NCI-H226 (cell line): ENCODE measurements at regions not wholly inside any gene's neighbourhood (a gene's known extent, or its start where the extent isn't known, plus 50 kb on each side); places are given as distances from the start of the nearest gene placed in this dataset.
"Not testable (repeated sequence)": the region's sequence is repeated elsewhere in the genome, so short reads cannot be mapped to it uniquely, and the experiment has no call there.

ENCODE experiments used
- DNase-seq: peaks from one replicate; pipeline ENCODE4 v3.0.0-alpha.2; 2015

DNA sequence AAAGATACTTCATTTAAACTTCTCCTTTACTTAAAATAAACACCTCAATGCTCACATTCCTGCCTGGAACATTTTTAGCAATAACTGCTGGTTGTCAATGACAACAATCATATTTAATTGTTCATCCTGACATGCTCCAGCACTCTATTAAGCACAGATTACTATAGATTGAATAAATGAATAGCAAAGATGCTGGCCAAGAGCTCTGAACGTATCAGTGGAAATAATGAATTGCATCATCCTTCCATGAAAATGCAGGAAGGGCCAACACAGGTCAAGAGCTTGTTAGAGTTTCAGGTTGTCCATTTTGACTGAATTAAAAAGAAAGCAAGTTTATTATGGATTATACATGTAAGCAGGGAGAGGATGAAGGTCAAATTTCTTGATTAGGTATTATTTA lies 994.0 kb downstream of the TSN start:
- DNase-seq: no peak

DNA sequence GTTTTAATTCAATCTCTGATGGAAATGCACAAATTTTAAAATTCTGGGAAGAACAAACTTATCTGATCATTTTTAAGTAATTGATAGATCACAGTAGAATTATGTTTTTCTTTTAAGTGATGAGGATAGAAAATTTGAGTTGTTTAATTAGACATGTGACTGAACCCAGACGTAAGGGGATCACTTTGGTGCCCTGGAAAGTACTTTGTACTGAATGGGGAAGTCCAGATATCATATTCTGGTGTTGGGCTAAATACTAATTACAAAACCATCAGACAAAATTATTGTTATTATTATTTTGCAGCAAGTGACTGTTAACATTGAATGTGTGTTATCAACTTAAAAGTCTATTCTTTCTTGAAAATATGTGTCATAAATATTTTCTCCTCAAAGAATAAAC lies 994.6 kb downstream of the TSN start:
- no peak for DNase-seq

DNA sequence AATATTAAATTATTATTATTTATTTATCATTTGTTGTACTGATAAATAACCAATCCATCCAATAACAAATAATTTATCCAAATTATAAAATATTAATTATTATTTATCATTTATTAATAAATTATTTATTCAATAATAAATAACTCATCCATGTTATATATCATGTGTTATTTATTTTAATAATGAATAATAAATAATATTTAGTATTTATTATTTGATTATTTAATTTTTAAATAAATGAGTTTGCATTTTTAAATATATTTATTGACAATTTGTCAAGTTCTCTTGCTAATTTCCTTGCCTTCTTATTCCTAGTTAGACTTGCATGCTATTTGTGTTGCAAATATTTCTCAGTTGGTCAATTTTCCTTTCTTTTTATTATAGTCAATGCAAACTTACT lies 995.4 kb downstream of the TSN start:
- no peak for DNase-seq

DNA sequence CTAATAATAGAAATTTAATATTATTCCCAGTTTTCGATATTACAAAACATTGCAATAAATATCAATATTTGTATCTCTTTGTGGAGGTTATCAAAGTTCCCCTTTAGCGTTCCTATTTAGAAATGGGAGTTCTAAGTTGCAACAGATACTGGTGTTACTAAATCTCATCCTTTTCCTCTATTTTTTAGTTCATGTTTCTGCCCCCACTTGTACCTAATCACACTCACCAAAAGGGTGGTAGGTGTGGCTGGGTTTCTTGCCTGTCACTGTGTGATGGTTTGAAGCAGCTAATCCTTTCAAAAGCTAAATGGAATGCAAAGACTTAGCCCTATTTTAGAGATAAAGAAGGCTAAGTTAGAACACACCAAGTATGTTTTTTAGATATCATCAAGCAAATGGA lies 997.9 kb downstream of the TSN start:
- DNase-seq: no peak

DNA sequence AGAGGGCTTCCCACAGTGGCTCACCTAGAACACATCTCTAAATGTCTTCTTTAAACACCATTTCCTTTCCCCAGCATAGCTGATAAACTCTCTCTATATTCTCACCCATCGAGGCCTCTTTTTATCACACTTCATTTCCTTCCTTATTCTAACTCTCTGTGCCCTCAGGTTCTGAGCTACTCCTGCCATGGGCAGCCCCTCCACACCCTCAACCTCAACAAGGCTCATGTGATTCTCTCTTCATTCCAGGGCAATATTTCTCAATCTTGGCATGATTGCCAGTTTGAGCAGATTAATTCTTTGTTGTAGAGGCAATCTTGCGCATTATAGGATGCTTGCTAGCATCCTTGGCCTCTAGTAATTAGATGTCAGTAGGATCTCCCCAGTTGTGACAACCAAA lies 999.1 kb downstream of the TSN start:
- no peak for DNase-seq

DNA sequence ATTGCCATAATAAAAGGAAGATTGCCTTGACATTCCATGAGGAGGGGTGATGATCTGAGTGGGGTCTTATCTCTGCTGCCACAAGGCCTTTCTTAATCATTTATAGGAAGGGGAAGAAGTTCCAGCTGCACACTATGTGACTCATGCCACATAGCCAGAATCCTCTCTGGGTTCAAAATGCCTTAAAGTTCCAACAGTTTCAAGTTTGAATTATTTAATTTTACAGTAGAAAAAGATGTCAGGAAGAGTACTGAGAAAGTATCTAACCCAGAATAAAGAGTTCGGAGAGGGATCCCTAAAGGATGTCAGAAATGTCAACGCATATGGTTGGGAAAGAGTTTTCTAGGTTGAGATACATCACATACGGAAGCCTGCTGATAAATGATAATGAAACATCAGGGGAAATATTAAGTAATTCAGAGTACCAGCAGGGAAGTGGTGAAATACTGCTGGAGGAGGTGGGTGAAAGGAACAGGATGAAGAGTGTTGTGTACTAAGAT lies 999.9 kb downstream of the TSN start:
- no peak for DNase-seq

DNA sequence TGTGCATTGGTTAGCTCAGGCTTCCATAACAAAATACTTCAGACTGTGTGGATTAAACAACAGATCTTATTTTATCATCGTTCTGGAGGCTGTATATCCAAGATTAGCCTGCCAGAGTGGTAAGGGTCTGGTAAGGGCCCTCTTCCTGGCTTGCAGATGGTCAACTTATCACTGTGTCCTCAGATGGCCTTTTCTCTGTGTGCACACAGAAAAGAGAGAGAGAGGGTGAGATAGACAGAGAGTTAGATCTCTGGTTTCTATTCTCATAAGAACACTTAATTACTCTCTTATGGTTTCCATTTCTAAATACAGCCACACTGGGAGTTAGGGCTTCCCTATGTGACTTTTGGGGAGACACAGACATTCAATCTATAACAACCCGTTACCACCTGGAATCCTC lies 1003.5 kb downstream of the TSN start:
- no peak for DNase-seq

DNA sequence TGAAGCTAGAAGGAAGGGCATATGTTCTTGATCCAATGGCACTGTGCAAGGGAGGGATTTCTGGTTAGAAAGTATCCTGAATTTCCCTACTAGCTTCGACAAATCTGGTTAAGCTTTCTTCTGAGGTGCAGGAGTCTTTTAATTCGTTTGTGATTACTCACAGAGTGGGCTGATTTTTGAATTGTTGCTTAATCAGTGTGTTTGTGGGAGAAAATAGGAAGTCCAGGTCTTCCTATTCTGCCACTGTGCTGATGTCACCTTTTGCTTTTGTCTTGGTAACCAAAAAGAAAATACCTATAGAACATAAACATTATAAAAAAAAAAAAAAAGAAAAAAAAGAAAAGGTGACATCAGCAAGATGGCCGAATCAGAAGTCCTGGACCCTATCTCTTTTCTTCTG lies 1008.6 kb downstream of the TSN start:
- DNase-seq: no peak

DNA sequence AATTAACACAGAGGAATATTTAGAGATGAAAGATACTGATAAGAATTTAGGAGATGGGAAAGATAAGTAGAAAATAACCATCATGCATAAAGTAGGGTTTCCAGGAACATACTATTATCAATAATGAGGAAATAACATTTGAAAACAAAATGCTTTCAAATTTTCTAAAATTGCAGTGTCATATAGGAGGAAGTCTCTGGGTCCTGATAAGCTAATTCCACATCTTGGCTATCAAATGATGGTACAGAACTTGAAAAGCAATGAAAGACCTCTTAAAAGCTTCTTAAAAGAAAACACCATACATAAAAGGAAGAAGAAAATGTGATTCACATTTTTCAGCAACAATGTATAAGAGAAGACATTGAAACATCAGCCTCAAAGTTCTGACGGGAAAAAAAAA lies 1024.8 kb downstream of the TSN start:
- DNase-seq: no peak

DNA sequence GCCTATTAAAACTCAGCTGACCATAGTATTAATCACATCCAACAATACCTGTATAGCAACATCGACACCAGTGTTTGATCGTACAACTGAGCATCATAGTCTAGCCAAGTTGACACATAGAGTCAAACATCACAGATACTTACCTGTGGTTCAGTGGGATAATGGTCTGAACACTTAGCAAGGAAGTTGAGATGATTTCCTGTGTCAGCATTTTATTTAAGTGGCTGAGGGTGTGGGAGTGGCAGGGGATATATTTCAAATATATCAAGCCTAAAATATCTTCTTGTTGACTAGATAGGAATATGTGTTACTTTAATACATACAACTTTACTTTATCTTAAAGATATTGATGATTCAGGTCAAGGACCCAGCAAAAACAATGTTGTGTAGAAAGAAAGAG lies 1038.6 kb downstream of the TSN start:
- no peak for DNase-seq

DNA sequence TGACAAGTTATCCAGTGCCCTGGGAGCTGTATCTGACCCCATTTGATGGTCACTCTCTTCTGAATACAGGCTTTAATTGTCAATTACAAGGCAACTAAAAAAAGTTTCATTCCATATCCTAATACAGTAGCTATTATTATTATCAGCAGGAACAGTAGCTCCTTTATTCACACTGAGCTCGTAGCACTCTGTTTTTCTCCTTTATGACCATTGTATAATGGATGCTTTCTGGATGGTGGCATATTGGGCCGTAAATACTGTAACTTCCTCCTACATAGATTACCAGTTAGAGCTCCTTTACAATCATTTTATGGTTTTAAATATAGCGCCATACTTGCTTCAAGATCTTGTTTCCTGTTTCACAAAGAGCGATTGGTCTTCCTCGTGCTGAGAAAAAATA lies 1040.3 kb downstream of the TSN start:
- DNase-seq: no peak

DNA sequence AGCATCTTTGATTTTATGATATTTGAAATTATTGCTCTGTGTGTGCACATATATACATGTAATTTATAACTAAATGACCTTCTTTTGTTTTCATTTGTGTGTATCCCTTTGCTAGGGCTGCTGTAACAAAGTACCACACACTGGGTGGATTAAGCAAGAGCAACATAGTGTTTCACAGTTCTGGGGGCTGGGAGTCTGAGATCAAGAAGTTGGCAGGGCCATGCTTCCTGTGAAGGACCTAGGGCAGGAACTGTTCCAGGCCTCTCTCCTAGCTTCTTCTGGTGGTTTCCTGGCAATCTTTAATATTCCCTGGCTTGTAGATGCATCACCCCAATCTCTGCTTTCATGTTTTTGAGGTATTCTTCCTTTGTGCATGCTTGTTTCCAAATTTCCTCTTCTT lies 1043.9 kb downstream of the TSN start:
- DNase-seq: no peak

DNA sequence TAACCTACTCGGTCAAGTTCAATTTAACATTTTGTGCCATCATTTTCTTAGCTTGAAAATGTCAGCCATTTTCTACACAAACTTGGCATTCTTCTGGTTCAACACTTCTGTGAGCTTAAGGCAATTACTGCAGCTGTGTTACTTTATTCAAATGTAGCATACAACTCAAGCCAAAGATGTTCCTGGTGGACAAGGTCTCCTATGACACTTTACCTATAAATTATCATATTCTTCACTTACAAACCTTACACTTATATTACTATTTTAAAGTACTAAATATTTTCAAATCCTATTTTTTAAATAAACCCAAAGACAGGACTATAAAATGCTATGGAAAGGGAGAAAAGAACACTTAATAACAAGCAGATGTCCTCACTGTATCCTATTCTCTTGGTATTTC lies 1045.3 kb downstream of the TSN start:
- no peak for DNase-seq

DNA sequence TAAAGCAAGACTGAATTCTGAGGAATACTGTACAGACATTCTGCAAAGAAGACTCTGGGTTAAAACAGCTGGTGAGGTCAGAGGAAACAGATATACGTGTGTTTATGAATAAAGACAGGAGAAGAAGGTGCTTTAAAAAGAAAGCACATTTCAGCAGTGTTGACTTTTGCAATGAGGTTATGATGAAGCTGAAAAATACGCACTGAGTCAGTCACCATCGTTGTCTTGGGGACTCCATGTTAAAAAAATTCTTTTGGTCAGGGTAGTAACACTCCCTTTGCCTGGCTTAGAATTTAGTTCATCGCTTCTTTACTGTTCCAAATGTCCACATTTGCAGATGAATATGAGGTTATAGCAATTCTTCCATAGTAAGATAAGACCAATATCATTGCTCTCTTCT lies 1049.0 kb downstream of the TSN start:
- no peak for DNase-seq

DNA sequence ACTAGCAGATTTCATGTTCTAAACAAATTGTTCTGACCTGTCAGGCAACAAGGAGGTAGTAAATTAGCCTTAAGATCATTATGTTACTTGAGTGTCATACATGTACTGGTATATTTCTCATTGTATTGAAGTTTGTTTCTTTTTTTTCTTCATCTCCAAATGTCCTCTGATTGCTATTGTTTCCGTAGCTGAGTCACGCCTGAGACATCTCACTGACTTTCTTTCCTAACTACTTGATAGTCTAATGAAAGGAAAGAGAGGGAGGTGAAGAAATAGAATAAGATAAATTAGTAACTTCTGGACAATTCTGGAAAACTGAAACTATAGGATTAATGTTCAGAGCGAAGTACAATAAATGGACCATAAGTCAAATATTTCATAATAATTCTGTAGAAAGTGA lies 1049.9 kb downstream of the TSN start:
- DNase-seq: no peak

DNA sequence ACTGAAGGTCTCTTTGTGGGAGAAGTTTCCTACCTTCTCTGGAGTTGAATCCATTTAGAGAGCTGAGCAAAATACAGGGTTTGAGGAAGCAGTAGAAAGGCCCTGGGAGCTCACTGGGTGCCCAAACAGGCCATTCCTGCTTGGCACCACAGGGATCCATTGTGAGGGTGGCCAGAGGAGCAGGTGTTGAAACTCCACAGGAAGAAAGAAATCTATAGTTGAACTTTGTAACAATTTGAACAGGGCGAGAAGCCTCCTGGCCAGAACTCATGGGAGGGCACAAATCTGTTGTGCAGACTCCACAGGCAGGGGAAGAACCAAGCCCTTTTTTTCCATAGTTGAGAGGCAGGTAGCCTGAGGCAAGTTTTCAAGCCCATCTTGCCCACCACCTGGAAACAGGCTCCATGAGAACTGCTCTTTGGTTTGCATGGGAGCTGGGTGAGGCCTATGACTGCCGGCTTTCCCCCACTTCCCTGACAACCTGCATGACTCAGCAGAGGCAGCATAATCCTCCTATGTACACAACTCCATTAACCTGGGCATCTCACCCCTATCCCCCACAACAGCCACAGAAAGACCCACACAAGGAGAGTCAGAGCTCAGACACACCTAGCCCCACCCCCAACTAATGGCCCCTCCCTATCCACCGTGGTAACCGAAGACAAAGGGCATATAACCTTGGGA lies 1053.0 kb downstream of the TSN start:
- DNase-seq: no peak

DNA sequence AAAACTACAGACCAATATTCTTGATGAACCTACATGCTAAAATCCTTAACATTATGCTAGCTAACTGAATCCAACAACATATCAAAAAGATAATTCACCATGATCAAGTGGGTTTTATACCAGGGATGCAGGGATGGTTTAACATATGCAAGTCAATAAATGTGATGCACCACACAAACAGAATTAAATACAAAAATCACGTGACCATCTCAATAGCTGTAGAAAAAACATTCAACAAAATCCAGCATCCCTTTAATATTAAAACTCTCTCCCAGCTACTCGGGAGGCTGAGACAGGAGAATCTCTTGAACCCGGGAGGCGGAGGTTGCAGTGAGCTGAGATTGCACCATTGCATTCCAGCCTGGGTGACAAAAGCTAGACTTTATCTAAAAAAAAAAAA lies 1056.8 kb downstream of the TSN start:
- not testable (repeated sequence) for DNase-seq

DNA sequence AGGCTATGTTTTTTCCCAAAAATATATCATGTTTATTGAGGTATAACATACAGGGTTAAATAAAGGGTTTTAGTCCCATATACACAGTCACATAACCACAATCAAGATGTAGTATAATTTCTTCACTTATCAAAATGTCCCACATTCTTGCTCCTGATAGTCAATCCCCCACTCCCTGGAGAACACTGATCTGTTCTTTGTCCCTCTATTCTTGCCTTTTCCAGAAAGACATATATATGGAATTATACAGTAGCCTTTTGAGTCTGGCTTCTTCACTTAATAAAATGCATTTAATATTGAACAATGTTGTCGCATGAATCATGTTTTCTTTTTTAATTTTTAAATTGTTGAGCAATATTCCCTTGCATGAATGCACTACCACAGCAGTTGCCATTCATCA lies 1059.7 kb downstream of the TSN start:
- no peak for DNase-seq

DNA sequence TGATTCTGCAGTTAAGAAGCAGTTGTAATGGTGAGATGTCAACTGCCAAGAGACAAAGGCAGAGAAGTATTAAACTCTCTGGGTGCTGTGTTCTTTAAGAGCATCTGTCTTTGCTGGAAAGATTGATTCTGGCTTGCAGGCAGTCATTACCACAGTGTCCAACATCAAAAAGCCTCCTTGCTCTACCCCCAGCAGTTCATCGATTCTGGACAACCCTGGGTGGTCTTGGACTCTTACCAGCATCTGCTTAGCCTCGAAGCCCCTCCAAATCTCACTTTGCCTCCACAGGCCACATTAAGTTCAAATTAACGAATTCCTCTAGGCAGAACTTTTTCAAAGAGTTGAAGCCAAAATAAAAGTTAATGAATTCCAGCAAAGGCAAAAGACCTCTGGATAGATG lies 1061.4 kb downstream of the TSN start:
- no peak for DNase-seq

DNA sequence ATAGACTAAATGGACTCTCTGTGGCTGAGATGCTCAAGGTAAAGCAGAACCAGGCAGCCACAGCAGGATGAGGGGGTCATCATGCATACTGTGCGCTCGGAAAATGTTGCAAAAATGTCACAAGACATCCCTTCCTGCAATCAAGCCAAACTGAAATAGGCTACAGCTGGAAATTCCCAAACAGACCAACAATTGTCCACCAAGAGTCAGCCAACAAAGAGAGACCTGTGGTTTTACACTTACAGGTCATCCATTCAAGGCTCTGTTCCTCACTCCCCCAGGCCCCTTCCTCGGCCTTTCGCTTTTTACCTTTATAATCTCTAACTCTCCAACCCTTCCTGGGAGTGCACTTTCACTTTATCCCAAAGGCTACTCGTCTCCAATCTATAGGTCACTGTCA lies 1066.9 kb downstream of the TSN start:
- no peak for DNase-seq

DNA sequence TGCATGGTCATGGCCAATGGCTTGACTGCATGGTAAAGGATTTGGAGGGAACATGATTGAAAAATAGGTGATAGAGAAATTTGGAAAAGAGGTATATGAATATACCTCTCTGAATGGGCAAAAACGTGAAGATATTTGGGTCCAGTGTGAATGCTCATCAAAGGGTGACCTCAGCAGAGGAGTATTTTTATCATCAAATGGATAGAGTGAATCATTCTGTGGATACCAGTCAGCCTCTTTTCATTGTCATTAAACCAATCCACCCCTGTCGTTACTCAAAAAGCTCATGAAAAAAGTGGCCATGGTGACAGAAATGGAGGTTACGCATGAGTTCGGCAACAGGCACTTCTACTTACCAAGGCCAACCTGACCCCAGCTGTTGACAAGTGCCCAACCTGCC lies 1074.7 kb downstream of the TSN start:
- no peak for DNase-seq

DNA sequence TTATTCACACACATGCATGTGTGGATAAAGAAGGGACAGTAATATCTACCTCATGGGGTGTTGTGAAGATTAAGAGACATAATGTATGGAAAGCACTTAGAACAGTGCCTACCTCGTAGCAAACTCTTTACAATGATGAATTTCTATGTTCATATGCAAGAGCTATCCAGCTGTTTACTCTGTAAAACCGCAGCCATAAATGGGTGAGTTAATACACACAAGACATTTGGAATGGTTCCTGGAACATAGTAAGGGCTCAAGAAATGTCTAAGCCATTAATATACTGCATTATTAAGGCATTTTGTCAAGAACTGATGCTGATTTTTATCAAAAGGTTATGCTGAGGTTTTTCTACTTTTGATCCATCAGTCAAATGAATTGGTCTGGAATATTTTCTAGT lies 1076.2 kb downstream of the TSN start:
- no peak for DNase-seq

DNA sequence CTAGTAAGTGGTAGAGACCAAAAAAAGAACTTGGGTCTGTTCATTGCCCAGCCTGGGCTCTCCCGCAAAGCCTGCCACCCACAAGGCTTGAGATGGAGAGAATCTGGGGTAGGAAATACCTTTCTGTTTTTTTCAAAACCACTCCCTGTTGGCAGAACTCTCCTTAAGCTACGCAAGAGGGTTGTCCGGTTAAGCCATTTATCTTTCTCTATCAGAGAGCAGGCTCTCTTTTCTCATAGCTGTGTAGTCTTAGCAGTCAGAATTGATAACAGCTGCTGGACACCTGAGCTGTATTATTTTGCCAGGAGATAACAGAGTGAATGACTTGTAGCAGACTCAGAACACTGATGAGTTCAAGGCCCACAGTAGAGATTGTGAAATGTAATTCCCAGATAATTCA lies 1088.1 kb downstream of the TSN start:
- DNase-seq: no peak

DNA sequence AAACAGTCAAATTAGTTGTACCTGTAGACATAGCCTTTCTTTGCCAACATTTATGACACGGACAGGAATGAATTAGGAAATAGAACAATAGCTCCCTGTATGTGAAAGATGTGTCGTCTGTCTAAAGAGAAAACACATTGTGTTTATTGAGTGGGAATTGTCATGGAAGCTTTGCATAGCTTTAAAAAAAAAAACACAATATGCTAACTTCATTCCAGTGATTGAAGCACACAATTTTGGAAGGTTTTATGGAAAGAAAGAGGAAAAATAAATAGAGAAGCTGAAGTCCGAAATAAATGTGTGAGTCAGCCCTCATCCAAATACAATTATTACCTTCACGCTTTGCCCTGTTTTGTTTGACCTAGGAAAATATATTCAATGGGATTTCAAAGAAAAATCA lies 1095.7 kb downstream of the TSN start:
- DNase-seq: no peak

DNA sequence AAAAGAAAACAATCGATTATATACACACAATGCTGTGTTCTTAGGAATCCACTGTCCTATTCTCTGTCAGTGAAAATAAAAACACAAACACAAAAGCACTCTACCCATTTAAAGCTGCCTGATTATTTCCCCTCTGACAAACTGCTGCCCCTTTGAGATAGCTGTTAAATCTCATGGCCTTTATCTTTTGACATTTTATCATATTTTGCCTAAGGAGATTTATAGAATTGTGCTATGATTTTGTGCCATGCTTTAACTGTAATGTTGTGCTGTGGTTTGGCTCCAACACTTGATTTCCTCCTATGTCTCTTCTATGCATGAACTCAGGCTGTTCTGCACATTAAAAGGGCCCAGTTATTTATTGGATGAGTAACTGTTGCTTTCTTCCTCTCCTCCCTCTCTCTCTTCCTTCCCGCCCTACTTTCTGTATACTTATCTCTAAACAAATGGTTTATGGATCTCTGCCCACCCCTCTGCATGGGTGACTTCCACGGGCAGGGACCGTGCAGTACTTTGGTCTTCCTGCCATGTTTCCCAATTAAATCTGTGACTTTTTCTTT lies 1096.6 kb downstream of the TSN start:
- DNase-seq: no peak
